H1 (cell line): ENCODE measurements at regions not wholly inside any gene's neighbourhood (a gene's known extent, or its start where the extent isn't known, plus 50 kb on each side); places are given as distances from the start of the nearest gene placed in this dataset.

Source experiments
- BCL11A ChIP-seq, 2 experiments: IDR thresholded peaks; one replicate each; pipeline ENCODE4 v1.6.1; 2011; ENCODE audit warnings: low read depth in 2 of 2, low read length in 2 of 2, mild to moderate bottlenecking in 2 of 2
- CREB1 ChIP-seq: IDR thresholded peaks from 2 replicates; pipeline ENCODE4 v1.6.1; 2012; ENCODE audit warnings: inconsistent platforms
- POU5F1 ChIP-seq: IDR thresholded peaks from 2 replicates; pipeline ENCODE4 v1.6.1; 2011; ENCODE audit warnings: low read depth, mild to moderate bottlenecking, low read length, moderate library complexity
- TAF7 ChIP-seq: optimal IDR thresholded peaks from 2 replicates; pipeline ENCODE3; 2011; ENCODE audit warnings: low read depth, mild to moderate bottlenecking, inconsistent platforms, low read length, moderate library complexity, borderline replicate concordance
- TBP ChIP-seq: IDR thresholded peaks from 2 replicates; pipeline ENCODE4 v1.6.1; 2011; ENCODE audit warnings: low read depth, low read length, improper control_type of control experiment

DNA sequence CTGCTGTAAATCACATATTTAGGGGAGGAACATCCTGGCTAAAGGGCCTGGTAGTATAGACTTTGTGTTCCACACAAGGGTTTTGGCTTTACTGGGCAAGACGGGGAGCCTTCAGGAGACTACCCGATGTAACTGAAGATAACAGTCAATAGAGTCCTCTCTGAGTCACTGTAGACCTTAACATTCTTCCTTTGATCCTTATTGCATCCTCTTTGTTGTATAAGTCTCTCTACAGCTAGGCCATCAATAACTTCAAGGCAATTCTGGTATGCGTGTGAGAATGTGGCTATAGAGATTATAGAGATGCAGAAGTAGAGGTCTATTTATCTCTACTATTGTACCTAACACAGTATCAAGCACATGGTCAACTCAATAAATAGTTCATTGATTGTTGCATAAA, 67.3 kb upstream of the STK32A start (continued):
- no peak for TF ChIP-seq TAF7
- no peak for TF ChIP-seq TBP
- TF ChIP-seq POU5F1, result no peak
- TF ChIP-seq CREB1, result no peak
- no peak for TF ChIP-seq BCL11A (IDR thresholded peaks at IDR 0.05; ENCODE audit: low read depth in 2 of 2, low read length in 2 of 2)
